Frontal cortex (tissue), 4 donors: ENCODE measurements at regions not wholly inside any gene's neighbourhood (a gene's known extent, or its start where the extent isn't known, plus 50 kb on each side); places are given as distances from the start of the nearest gene placed in this dataset. TPM values are rescaled to one million over a fixed set of nuclear protein-coding genes. Genes with fewer than 3 reads are reported as not detected.

ENCODE experiments used
- DNase-seq, 2 donors: peaks; one replicate each; pipeline ENCODE4 v3.0.0; 2012; ENCODE audit warnings: low spot score in 2 of 2
- FAIRE-seq: peaks from 2 replicates; lab custom pipeline; 2012; peaks lifted over from hg19 to GRCh38; lab: Jason Lieb, UNC
- small RNA-seq: library from RNA; depleted of rRNA; stranded (forward); fragments of <200 nt; gene quantifications from one replicate; pipeline ENCODE3, GENCODE V24; 2014
- donor health status: control.
- donor health status: control.
- donor health status: control.

DNA sequence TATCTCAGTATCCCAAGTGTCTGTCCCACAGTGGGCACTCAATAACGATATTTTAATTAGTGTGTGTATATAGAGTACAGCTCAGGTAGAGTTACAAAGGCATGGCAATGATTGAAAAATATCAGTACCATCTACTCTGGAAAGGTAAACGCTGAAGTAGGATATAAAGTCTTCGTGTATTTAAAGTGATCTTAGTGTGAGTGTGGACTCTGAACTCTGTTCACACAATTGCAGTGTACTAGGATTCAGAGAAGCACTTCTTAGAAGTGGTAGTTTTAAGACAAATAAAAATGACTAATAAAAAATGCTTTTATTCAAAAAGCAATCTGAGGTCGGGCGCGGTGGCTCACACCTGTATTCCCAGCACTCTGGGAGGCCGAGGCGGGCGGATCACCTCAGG is 62.9 kb upstream of the RAP2B start:
- FAIRE-seq = no peak
- DNase-seq = no peak

GRCh38 chr3:153103406-153103945 is 58.5 kb upstream of the RAP2B start:
- DNase-seq (no peak), FAIRE-seq (no peak)

DNA sequence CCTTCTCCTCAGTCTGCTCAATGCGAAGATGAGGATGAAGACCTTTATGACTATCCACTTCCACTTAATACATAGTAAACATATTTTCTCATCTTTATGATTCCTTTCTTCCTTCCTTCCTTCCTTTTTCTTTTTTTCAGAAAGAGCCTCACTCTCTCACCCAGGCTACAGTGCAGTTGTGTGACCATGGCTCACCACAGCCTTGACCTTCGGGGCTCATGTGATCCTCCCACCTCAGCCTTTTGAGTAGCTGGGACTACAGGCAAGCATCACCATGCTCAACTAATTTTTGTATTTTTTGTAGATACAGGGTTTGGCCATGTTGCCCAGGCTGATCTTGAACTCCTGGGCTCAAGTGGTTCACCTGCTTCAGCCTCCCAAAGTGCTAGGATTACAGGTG is 52.0 kb upstream of the RAP2B start:
- FAIRE-seq (no peak), DNase-seq (no peak)

GRCh38 chr3:153111016-153111415 is 51.0 kb upstream of the RAP2B start:
- DNase-seq (no peak), FAIRE-seq (no peak)

Small RNAs in the stretch of these regions (small RNA-seq; reads per million reads assigned to genes)
- gene HMGN2P13 = not detected
